ENCODE measurements at regions not wholly inside any gene's neighbourhood (a gene's known extent, or its start where the extent isn't known, plus 50 kb on each side); places are given as distances from the start of the nearest gene placed in this dataset.

- H3K27ac ChIP-seq (ENCODE audit: low read depth, low read length), result no peak overlapping the region
- Mint-ChIP-seq H3K9me3 (peaks cover 0 to 4% (median 0%) of the 10 kb centered on the region in 11 donors), H3K27me3 (peaks cover 8 to 23% (median 9%) of the 10 kb centered on the region in 5 donors), H3K4me3 (no peak overlapping the region), H3K4me1 (no peaks in the 10 kb centered on the region), H3K36me3 (no peaks in the 10 kb centered on the region), H3K27ac (no peak overlapping the region)
- H3K36me3 ChIP-seq (ENCODE audit: control insufficient read depth in 2 of 3, insufficient read depth in 3 of 3, low read length in 3 of 3), result no peaks in the 10 kb centered on the region
- POLR2A ChIA-PET, result no interaction called here
- no peak for ATAC-seq
- CTCF ChIA-PET, result no interaction called here
- DNase-seq, result no peak
- H3K4me1 ChIP-seq (ENCODE audit: control insufficient read depth in 2 of 2, insufficient read depth in 2 of 2, low read length in 2 of 2), result no peaks in the 10 kb centered on the region
- no peaks in the 10 kb centered on the region for H3K9me3 ChIP-seq (ENCODE audit: control insufficient read depth in 2 of 3, low read length in 3 of 3)
- no peaks in the 10 kb centered on the region for H3K27me3 ChIP-seq (ENCODE audit: control insufficient read depth in 2 of 2, insufficient read depth in 2 of 2, low read length in 2 of 2)
- no peak overlapping the region for H3K4me3 ChIP-seq (ENCODE audit: low read length)
- intact Hi-C loops (cut with micrococcal nuclease), result no loop called here
Measured at GRCh38 chr7:41910940-41911600, 208.2 kb upstream of the INHBA start.

GRCh38 chr7:41907444-41907843 lies 204.6 kb upstream of the INHBA start:
- DNase-seq, result no peak
- Histone ChIP-seq H3K4me3 (ENCODE audit: low read length) (no peak overlapping the region), H3K27me3 (ENCODE audit: control insufficient read depth in 2 of 2, insufficient read depth in 2 of 2, low read length in 2 of 2) (no peaks in the 10 kb centered on the region), H3K36me3 (ENCODE audit: control insufficient read depth in 2 of 3, insufficient read depth in 3 of 3, low read length in 3 of 3) (no peaks in the 10 kb centered on the region), H3K9me3 (ENCODE audit: control insufficient read depth in 2 of 3, low read length in 3 of 3) (no peaks in the 10 kb centered on the region), H3K27ac (ENCODE audit: low read depth, low read length) (no peak overlapping the region), H3K4me1 (ENCODE audit: control insufficient read depth in 2 of 2, insufficient read depth in 2 of 2, low read length in 2 of 2) (no peaks in the 10 kb centered on the region)
- ChIA-PET CTCF (no interaction called here), POLR2A (no interaction called here)
- H3K4me1 Mint-ChIP-seq, result no peaks in the 10 kb centered on the region
- intact Hi-C loops (cut with micrococcal nuclease), result no loop called here
- no peaks in the 10 kb centered on the region for H3K36me3 Mint-ChIP-seq
- no peak for ATAC-seq
- H3K27me3 Mint-ChIP-seq, result peaks cover 3 to 23% (median 4%) of the 10 kb centered on the region in 5 donors
- H3K27ac Mint-ChIP-seq, result no peak overlapping the region
- peaks cover 0 to 12% (median 5%) of the 10 kb centered on the region in 11 donors for H3K9me3 Mint-ChIP-seq
- H3K4me3 Mint-ChIP-seq, result no peak overlapping the region

- ATAC-seq, result no peak
- H3K9me3 ChIP-seq (ENCODE audit: control insufficient read depth in 2 of 3, low read length in 3 of 3), result no peaks in the 10 kb centered on the region
- no peak overlapping the region for H3K27ac ChIP-seq (ENCODE audit: low read depth, low read length)
- ChIA-PET CTCF (no interaction called here), POLR2A (no interaction called here)
- no peaks in the 10 kb centered on the region for H3K4me1 ChIP-seq (ENCODE audit: control insufficient read depth in 2 of 2, insufficient read depth in 2 of 2, low read length in 2 of 2)
- Mint-ChIP-seq H3K27me3 (peaks cover 19 to 32% (median 29%) of the 10 kb centered on the region in 5 donors), H3K36me3 (no peaks in the 10 kb centered on the region), H3K9me3 (peaks cover 0 to 17% (median 2%) of the 10 kb centered on the region in 11 donors), H3K27ac (no peak overlapping the region), H3K4me3 (no peak overlapping the region), H3K4me1 (no peaks in the 10 kb centered on the region)
- no peaks in the 10 kb centered on the region for H3K27me3 ChIP-seq (ENCODE audit: control insufficient read depth in 2 of 2, insufficient read depth in 2 of 2, low read length in 2 of 2)
- no peaks in the 10 kb centered on the region for H3K36me3 ChIP-seq (ENCODE audit: control insufficient read depth in 2 of 3, insufficient read depth in 3 of 3, low read length in 3 of 3)
- H3K4me3 ChIP-seq (ENCODE audit: low read length), result no peak overlapping the region
- intact Hi-C loops (cut with micrococcal nuclease), result no loop called here
- no peak for DNase-seq
Measured at GRCh38 chr7:41900532-41900931, 197.6 kb upstream of the INHBA start.

- H3K9me3 ChIP-seq (ENCODE audit: control insufficient read depth in 2 of 3, low read length in 3 of 3), result no peaks in the 10 kb centered on the region
- ATAC-seq (no peak), DNase-seq (no peak)
- POLR2A ChIA-PET, result no interaction called here
- Mint-ChIP-seq H3K36me3 (no peaks in the 10 kb centered on the region), H3K27me3 (peaks cover 19 to 32% (median 29%) of the 10 kb centered on the region in 5 donors), H3K4me1 (no peaks in the 10 kb centered on the region), H3K9me3 (peaks cover 0 to 17% (median 2%) of the 10 kb centered on the region in 11 donors), H3K4me3 (no peak overlapping the region), H3K27ac (no peak overlapping the region)
- CTCF ChIA-PET, result no interaction called here
- H3K4me3 ChIP-seq (ENCODE audit: low read length), result no peak overlapping the region
- H3K27me3 ChIP-seq (ENCODE audit: control insufficient read depth in 2 of 2, insufficient read depth in 2 of 2, low read length in 2 of 2), result no peaks in the 10 kb centered on the region
- no peak overlapping the region for H3K27ac ChIP-seq (ENCODE audit: low read depth, low read length)
- intact Hi-C loops (cut with micrococcal nuclease), result no loop called here
- H3K4me1 ChIP-seq (ENCODE audit: control insufficient read depth in 2 of 2, insufficient read depth in 2 of 2, low read length in 2 of 2), result no peaks in the 10 kb centered on the region
- H3K36me3 ChIP-seq (ENCODE audit: control insufficient read depth in 2 of 3, insufficient read depth in 3 of 3, low read length in 3 of 3), result no peaks in the 10 kb centered on the region
Measured at GRCh38 chr7:41899823-41900433, 197.0 kb upstream of the INHBA start.

GRCh38 chr7:41893656-41894055 lies 190.8 kb upstream of the INHBA start:
- Mint-ChIP-seq H3K27me3 (peaks cover 10 to 29% (median 22%) of the 10 kb centered on the region in 5 donors), H3K27ac (no peak overlapping the region), H3K36me3 (no peaks in the 10 kb centered on the region), H3K4me3 (no peak overlapping the region), H3K4me1 (peaks cover 0 to 14% (median 0%) of the 10 kb centered on the region in 7 donors), H3K9me3 (peaks cover 0 to 6% (median 0%) of the 10 kb centered on the region in 11 donors)
- POLR2A ChIA-PET, result no interaction called here
- no peaks in the 10 kb centered on the region for H3K4me1 ChIP-seq (ENCODE audit: control insufficient read depth in 2 of 2, insufficient read depth in 2 of 2, low read length in 2 of 2)
- H3K27me3 ChIP-seq (ENCODE audit: control insufficient read depth in 2 of 2, insufficient read depth in 2 of 2, low read length in 2 of 2), result no peaks in the 10 kb centered on the region
- CTCF ChIA-PET, result no interaction called here
- DNase-seq (no peak), ATAC-seq (no peak)
- no peaks in the 10 kb centered on the region for H3K9me3 ChIP-seq (ENCODE audit: control insufficient read depth in 2 of 3, low read length in 3 of 3)
- intact Hi-C loops (cut with micrococcal nuclease), result no loop called here
- no peak overlapping the region for H3K4me3 ChIP-seq (ENCODE audit: low read length)
- no peak overlapping the region for H3K27ac ChIP-seq (ENCODE audit: low read depth, low read length)
- H3K36me3 ChIP-seq (ENCODE audit: control insufficient read depth in 2 of 3, insufficient read depth in 3 of 3, low read length in 3 of 3), result no peaks in the 10 kb centered on the region

- Mint-ChIP-seq H3K4me1 (peaks cover 0 to 21% (median 0%) of the 10 kb centered on the region in 7 donors), H3K9me3 (peaks cover 0 to 3% (median 0%) of the 10 kb centered on the region in 11 donors), H3K27me3 (peaks cover 7 to 19% (median 13%) of the 10 kb centered on the region in 5 donors), H3K36me3 (no peaks in the 10 kb centered on the region), H3K4me3 (no peak overlapping the region), H3K27ac (no peak overlapping the region)
- no peaks in the 10 kb centered on the region for H3K27me3 ChIP-seq (ENCODE audit: control insufficient read depth in 2 of 2, insufficient read depth in 2 of 2, low read length in 2 of 2)
- CTCF ChIA-PET, result no interaction called here
- H3K4me1 ChIP-seq (ENCODE audit: control insufficient read depth in 2 of 2, insufficient read depth in 2 of 2, low read length in 2 of 2), result no peaks in the 10 kb centered on the region
- no peak overlapping the region for H3K27ac ChIP-seq (ENCODE audit: low read depth, low read length)
- no peaks in the 10 kb centered on the region for H3K36me3 ChIP-seq (ENCODE audit: control insufficient read depth in 2 of 3, insufficient read depth in 3 of 3, low read length in 3 of 3)
- DNase-seq (no peak), ATAC-seq (no peak)
- no peaks in the 10 kb centered on the region for H3K9me3 ChIP-seq (ENCODE audit: control insufficient read depth in 2 of 3, low read length in 3 of 3)
- no peak overlapping the region for H3K4me3 ChIP-seq (ENCODE audit: low read length)
- POLR2A ChIA-PET, result no interaction called here
- intact Hi-C loops (cut with micrococcal nuclease), result no loop called here
Measured at GRCh38 chr7:41892356-41893100, 189.6 kb upstream of the INHBA start.
